ENCODE measurements at regions not wholly inside any gene's neighbourhood (a gene's known extent, or its start where the extent isn't known, plus 50 kb on each side); places are given as distances from the start of the nearest gene placed in this dataset.

DNA sequence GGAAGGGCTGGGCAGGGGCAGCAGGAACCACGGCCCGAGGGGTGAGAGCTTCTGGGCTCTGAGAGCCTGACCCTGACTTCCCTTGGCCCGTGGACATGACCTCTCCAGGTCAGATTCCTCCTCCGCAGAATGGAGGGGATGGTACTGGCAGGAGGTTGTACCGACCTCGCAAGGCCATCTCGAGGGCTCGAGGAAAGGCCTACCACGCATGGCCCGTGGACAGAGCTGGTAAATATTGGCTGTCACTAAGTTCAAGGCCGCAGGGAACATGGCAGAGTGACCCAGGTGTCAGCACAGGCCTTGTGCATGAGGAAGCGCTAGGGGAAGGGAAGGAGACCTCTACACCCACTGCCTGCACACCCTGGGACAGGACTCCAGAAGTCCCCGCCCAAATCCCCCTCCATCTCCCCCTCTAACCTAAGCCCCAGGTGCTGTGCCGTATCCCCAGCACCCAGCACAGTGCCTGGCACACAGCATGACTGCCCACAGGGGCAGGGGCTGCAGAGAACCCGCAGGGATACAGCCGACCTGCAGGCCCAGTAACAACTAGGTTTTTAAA is 54.9 kb upstream of the PPP2R5C start:
- no peak for DNase-seq (ENCODE audit: low read depth in 2 of 2)

DNA sequence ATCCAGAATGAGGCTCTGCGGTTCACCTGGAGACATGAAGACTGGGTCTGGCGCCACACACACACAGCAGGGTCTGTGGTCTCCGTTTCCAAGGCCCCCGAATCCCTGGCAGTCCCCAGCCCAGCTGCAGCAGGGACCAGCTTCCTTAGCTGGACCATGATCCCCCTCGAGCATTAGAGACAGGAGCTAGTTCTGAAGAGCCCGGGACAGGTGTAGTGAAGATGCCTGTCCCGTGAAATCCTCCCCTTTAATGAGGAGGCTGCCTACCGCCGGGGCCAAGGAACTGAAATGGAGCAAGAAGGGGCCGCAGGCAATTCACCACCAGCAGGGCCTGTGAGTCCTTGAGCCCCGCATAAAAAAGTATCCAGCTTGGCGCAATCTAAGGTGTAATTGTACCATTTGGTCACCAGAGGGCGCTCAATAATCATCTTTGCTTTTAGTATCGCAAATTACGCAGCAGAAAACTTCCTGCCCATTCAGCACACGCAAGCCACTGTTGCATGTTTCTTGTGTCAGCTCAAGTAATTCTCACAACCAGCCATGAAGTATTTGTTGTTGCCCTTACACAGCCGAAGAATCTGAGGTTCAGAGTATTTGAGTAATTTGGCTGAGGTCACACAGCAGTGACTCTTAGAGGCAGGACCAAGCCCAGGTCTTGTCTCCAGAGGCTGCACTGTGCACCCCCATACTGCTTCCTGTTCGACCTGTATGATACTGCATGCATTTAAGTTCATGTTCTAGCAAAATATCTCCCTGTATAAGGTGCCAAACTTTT is 54.3 kb upstream of the PPP2R5C start:
- peak in 1 of 2 donors; percentile 31 for DNase-seq (ENCODE audit: low read depth in 2 of 2)

DNA sequence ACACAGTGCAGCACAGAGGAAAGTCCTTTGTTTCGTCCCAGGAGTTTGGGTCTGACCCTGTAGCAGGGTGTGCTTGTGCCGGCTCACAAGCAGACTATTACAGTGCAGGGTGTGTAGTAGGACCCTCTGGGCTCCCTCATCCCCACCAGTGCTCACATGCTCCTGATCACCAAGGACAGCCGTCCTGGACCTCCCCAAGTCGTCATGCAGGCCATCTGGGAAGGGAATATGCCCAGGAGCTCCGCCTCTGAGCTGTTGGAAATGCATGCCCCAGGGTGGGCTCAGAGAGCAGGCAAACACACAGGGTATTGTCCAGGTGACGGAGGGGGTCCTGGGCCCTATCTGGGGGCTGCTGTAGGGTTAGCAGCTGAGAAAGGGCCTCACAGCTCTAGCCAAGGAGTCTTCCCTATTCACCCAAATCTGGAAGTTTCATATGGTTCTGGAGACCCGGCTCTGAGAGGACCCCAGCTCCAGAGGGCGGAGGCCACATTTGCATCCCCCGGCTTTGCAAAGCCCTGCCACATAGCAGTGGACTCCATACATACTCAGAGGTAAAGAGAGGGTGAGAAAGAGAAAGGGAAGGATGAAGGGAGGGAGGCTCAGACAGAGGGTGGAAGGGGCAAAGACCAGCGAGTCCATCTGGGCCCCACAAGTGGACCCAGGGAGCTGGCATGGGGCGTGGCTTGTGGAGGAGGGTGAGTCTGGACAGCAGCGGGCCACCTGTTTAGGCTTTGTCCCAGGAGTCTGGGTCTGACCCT is 53.5 kb upstream of the PPP2R5C start:
- no peak for DNase-seq (ENCODE audit: low read depth in 2 of 2)

DNA sequence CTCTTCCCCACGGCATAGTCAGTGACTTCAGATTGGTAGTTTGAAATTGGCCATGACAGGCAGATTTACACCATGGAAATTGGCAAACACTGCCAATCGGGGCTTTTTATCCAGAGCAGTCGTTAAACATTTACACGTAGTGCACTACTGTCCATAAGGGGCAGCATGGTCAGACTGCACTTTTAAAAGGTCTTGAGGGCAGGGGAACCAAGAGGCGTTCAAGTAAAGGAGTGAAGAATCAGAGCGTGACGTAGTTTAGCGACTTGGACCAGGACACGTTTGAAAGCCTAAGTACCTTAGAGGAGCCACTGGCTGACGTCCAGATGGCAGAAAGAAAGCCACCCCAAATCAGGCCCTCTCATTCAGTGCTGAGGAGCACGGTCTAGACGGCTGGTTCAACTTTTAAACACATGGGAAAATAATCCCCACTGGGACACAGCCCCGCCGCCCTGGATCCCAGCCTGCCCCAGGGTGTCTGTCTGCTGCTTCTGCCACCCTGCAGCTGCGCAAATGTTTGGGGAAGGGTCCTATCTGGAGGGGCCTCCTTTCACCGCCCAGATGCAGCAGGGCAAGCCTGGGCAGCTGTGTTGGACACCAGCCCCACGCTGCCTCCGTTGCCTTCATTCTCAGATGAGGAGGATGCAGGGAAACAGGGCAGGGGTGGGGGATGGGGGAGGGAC is 52.5 kb upstream of the PPP2R5C start:
- DNase-seq (ENCODE audit: low read depth in 2 of 2), result no peak

DNA sequence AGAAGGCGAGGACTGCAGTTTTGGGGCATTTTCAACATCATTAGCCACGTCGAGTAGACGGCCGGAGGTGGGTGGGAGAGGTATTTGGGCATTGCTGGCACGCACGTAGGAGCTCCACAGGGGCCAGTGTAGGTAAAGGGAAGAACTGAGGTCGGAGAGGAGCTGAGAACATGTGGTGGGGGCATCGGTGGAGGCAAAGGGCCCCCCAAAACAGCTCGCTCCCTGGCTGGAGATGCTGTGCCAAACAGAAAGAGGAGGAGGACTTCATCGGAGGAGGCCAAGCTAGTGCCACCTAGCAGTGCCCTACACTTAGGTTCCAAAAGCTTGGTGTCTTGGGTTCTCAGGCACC is 52.0 kb upstream of the PPP2R5C start:
- DNase-seq (ENCODE audit: low read depth in 2 of 2), result no peak

DNA sequence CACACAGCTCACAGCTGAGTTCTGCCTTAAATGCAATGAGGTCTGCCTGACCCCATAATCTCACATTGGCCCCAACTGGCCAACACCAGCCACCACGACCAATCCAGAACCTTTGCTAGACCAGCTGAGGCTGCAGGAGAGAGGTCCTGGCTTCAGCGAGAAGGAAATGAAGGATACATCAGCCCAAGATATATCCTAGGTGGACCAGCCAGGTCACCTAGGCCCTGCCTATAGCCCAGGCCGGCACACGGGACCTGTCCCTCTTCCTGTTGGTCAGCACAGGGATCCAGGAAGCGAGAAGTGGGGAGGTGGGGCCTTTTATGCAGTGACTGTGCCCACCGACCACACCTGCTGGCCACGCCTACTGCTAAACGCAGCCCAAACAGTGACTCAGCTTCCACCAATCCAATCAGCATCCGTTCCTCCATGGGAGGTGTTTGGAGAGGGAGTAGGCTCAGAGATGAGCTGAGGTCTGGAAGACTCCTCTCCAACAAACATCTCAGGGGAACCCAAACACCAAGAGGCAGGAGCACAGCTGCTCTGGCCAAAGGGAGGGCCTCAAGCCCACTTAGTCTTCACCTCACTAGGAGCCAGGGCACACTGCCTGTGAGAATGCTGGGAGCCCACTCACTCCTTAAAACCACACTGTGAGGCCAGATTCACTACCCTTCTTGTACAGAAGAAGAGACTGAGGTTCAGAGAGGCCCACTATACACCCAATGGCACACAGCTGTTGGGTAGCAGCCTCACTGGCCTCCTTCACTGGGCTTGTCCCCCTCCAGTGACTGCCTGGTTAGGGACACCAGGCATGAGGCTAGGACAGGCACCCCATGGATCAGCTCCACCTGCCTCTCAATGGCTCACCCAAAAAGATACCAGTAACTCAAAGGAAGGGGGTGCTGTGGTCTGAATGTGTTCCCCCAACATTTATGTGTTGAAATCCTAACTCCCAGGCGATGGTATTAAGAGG is 51.3 kb upstream of the PPP2R5C start:
- no peak for DNase-seq (ENCODE audit: low read depth in 2 of 2)

DNA sequence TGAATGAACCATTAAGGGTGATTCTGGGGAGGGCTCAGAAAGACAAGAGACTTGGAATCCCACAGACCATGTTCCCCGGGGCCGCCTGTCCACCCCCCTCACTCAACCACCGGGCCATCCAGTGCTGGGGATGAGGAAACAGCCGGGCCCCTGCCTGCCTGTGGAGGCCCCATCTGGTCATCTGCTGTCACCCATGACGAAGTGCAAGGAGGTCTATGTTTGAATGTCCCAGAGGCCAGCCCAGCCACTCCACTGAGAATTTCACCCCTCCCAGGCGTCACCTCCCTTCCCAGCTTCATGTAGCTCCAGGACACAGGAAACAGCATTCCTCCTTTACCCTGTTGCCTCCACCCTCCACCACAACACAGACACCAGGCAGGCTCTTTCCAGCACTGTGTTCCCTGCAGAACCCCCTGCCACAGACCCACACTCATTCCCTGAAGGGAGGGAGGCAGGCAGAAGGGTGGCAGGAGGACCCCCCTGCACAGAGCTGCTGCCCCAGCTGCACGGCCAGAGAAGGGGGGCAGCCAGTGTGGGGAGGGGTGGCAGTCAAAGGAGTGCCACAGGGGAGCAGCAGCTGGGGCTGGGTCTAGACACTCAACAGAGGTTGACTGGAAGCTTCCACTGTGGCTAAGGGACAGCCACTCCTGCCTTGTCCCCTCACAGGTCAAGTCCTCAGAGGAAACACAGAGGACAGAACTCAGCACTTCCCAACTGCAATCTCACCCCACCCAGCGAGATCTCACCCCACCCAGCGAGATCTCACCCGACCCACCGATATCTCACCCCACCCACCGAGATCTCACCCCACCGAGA is 50.3 kb upstream of the PPP2R5C start:
- no peak for DNase-seq (ENCODE audit: low read depth in 2 of 2)

Measured in stimulated activated CD8-positive, alpha-beta memory T cell treated with anti-CD3 and anti-CD28 coated beads, Interleukin-7, amount 100 ng/mL, for 1 hour (primary cell).